PC-9 (cell line): ENCODE measurements at regions not wholly inside any gene's neighbourhood (a gene's known extent, or its start where the extent isn't known, plus 50 kb on each side); places are given as distances from the start of the nearest gene placed in this dataset.
A peak's percentile ranks its signal among the peaks of the same experiment; 100 is the strongest.

Experiments
- BruUV-seq: library from RNA; stranded (reverse); fragments of 400-500 nt; replicated peaks from 2 replicates; lab custom pipeline; 2021; lab: Mats Ljungman, UMichigan
- CTCF ChIA-PET: fragments of 300-600 bp; sonication (Branson Sonifier 250); formaldehyde crosslinking; loops from one replicate; lab custom pipeline; 2022; ENCODE audit warnings: antibody characterized with exemption; lab: Charles Lee
- POLR2A ChIA-PET: fragments of 300-600 bp; sonication (Branson Sonifier 250); formaldehyde crosslinking; loops from one replicate; lab custom pipeline; 2022; ENCODE audit warnings: antibody characterized with exemption; ENCODE audit not compliant: unreplicated experiment; lab: Charles Lee
- DNase-seq, 2 experiments: peaks; one replicate each; pipeline versions ENCODE4 v3.0.0 to v3.0.0-alpha.2; 2015 to 2022; ENCODE audit warnings: mixed read lengths in 1 of 2
- H2AFZ ChIP-seq: fragments of 200-600 bp; sonication (generic); 2 replicates; pipeline ENCODE4 v1.8.1; 2017; ENCODE audit warnings: antibody characterized with exemption
- H3F3A ChIP-seq: fragments of 200-600 bp; sonication (generic); 2 replicates; pipeline ENCODE4 v1.8.1; 2017; ENCODE audit warnings: antibody characterized with exemption, mild to moderate bottlenecking, low read depth; ENCODE audit not compliant: insufficient read depth
- H3K27ac ChIP-seq: fragments of 200-600 bp; sonication (generic); 2 replicates; pipeline ENCODE4 v1.6.1; 2016; ENCODE audit warnings: mixed run types
- H3K27me3 ChIP-seq: fragments of 200-600 bp; sonication (generic); 2 replicates; pipeline ENCODE4 v1.6.1; 2016; ENCODE audit warnings: low read depth, mixed run types; ENCODE audit not compliant: insufficient read depth
- H3K36me3 ChIP-seq: fragments of 200-600 bp; sonication (generic); 2 replicates; pipeline ENCODE4 v1.6.1; 2016; ENCODE audit warnings: low read depth, mixed run types
- H3K4me1 ChIP-seq: fragments of 200-600 bp; sonication (generic); replicated peaks from 2 replicates; pipeline ENCODE4 v1.6.1; 2016; ENCODE audit warnings: mixed run types; ENCODE audit not compliant: insufficient read depth
- H3K4me2 ChIP-seq: fragments of 200-600 bp; sonication (generic); 2 replicates; pipeline ENCODE4 v1.6.1; 2017; ENCODE audit warnings: mixed run types
- H3K4me3 ChIP-seq: fragments of 200-600 bp; sonication (generic); 2 replicates; pipeline ENCODE4 v1.6.1; 2016; ENCODE audit warnings: mixed run types
- H3K79me2 ChIP-seq: fragments of 200-600 bp; sonication (generic); 2 replicates; pipeline ENCODE4 v1.6.1; 2017; ENCODE audit warnings: low read depth, mixed run types
- H3K9me2 ChIP-seq: fragments of 200-600 bp; sonication (generic); 2 replicates; pipeline ENCODE4 v1.8.1; 2017; ENCODE audit warnings: mild to moderate bottlenecking; ENCODE audit not compliant: insufficient read depth
- H3K9me3 ChIP-seq: fragments of 200-600 bp; sonication (generic); 2 replicates; pipeline ENCODE4 v1.8.1; 2016; ENCODE audit warnings: low read depth; ENCODE audit not compliant: insufficient read depth
- H4K20me1 ChIP-seq: fragments of 200-600 bp; sonication (generic); 2 replicates; pipeline ENCODE4 v1.8.1; 2017; ENCODE audit not compliant: insufficient read depth
- CTCF ChIP-seq: fragments of 200-600 bp; sonication (generic); conservative IDR thresholded peaks from 2 replicates; pipeline ENCODE4 v1.6.1; 2017; ENCODE audit warnings: mixed run types, antibody characterized with exemption, mild to moderate bottlenecking, moderate library complexity
- EZH2 ChIP-seq: fragments of 200-600 bp; sonication (generic); IDR thresholded peaks from 2 replicates; pipeline ENCODE4 v1.8.0; 2017; ENCODE audit warnings: antibody characterized with exemption, low read depth
- intact Hi-C: fragments of 100-400 bp; cut with micrococcal nuclease; formaldehyde crosslinking; loops from one replicate; pipeline ENCODE4 v1.10.0; 2022; ENCODE audit not compliant: unreplicated experiment

GRCh38 chrX:116284400-116284799 lies 113.9 kb downstream of the AGTR2 start:
- Histone ChIP-seq H3K9me3 (no peaks in the 10 kb centered on the region; the same call in 1 of the 2 replicates), H3K79me2 (no peaks in the 10 kb centered on the region), H3K4me1 (peaks cover 21% of the 10 kb centered on the region), H3K4me3 (no peak overlapping the region), H3F3A (peaks cover 8% of the 10 kb centered on the region), H2AFZ (no peak overlapping the region), H3K36me3 (no peaks in the 10 kb centered on the region), H3K4me2 (peak overlapping the region; percentile 55), H4K20me1 (no peaks in the 10 kb centered on the region), H3K27me3 (no peaks in the 10 kb centered on the region), H3K27ac (peak overlapping the region; percentile 52), H3K9me2 (no peaks in the 10 kb centered on the region)
- CTCF ChIA-PET, result no interaction called here
- TF ChIP-seq EZH2 (no peak), CTCF (no peak)
- DNase-seq, result peak; percentile 17 to 89
- POLR2A ChIA-PET, result interaction anchor here (0.7 kb wide), 1 partner anchor 10 kb away, joined by 17 read pairs; no protein-coding TSS in a partner anchor
- BruUV-seq, result no TSS peak
- intact Hi-C loops, result loop anchor here (2.0 kb wide), 1 partner anchor 52 kb away; no protein-coding TSS in a partner anchor

DNA sequence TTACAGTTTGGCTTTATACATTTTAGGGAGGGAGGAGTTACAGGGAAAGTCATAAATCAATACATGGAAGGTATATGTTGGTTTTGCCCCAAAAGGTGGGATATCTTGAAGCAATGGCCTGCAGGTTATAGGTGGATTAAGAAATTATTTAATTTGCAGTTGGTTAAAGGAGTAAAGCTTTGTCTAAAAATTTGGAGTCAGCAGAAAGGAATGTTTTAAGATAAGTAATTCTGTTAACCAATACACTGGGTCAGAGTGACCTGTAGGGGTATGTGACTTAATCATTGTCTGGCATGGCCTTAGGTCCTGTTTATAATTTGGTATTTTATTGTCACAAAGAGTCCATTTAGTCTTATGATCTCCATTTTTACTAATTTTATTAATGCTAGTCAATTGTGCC lies 115.0 kb downstream of the AGTR2 start:
- DNase-seq, result peak in 1 of 2 experiments; percentile 71
- Histone ChIP-seq H3K27ac (peak overlapping the region; percentile 52), H3K9me2 (no peaks in the 10 kb centered on the region), H3F3A (peaks cover 8% of the 10 kb centered on the region), H3K4me3 (no peak overlapping the region), H2AFZ (no peak overlapping the region), H4K20me1 (no peaks in the 10 kb centered on the region), H3K79me2 (no peaks in the 10 kb centered on the region), H3K9me3 (no peaks in the 10 kb centered on the region; the same call in 1 of the 2 replicates), H3K27me3 (no peaks in the 10 kb centered on the region), H3K4me1 (peaks cover 21% of the 10 kb centered on the region), H3K36me3 (no peaks in the 10 kb centered on the region), H3K4me2 (peak overlapping the region; percentile 37; the same call in 1 of the 2 replicates)
- intact Hi-C loops, result loop anchor here (2.0 kb wide), 1 partner anchor 53 kb away; no protein-coding TSS in a partner anchor
- ChIA-PET CTCF (no interaction called here), POLR2A (no interaction called here)
- no peak for TF ChIP-seq EZH2
- TF ChIP-seq CTCF, result no peak; the same call in 1 of the 2 replicates
- no TSS peak for BruUV-seq

DNA sequence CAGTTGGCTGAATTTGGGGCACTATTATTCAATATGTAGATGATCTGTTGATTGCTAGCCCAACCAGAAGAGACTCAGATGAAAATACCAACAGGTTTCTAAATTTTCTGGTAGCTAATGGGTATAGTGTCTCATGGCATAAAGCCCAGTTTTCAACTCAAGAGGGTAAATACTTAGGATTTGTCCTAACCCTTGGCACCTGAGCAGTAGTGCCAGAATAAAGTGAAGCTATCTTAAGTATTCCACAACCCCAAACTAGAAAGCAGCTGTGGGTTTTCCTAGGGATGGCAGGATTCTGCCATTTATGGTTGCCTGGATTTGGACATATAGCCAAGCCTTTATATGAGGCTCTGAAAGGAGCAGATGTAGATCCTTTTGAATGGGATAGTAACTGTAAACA lies 119.0 kb downstream of the AGTR2 start:
- Histone ChIP-seq H3K9me2 (no peaks in the 10 kb centered on the region), H3K79me2 (no peaks in the 10 kb centered on the region), H3K36me3 (no peaks in the 10 kb centered on the region), H3F3A (peaks cover 5% of the 10 kb centered on the region; the same call in 1 of the 2 replicates), H3K27ac (no peak overlapping the region), H3K4me2 (no peak overlapping the region), H3K4me1 (peaks cover 19% of the 10 kb centered on the region), H4K20me1 (no peaks in the 10 kb centered on the region), H3K4me3 (no peak overlapping the region), H2AFZ (no peak overlapping the region), H3K9me3 (no peaks in the 10 kb centered on the region), H3K27me3 (no peaks in the 10 kb centered on the region)
- CTCF ChIA-PET, result no interaction called here
- intact Hi-C loops, result no loop called here
- POLR2A ChIA-PET, result no interaction called here
- BruUV-seq, result no TSS peak
- TF ChIP-seq EZH2, result no peak
- no peak for TF ChIP-seq CTCF
- no peak for DNase-seq
